Osteocyte (in vitro differentiated cells): ENCODE measurements at regions not wholly inside any gene's neighbourhood (a gene's known extent, or its start where the extent isn't known, plus 50 kb on each side); places are given as distances from the start of the nearest gene placed in this dataset.

Source experiments
- DNase-seq: peaks from one replicate; pipeline ENCODE4 v3.0.0; 2021; ENCODE audit warnings: mixed read lengths; ENCODE audit not compliant: unreplicated experiment; ENCODE audit errors: extremely low spot score
- H3K27ac Mint-ChIP-seq: one replicate; pipeline ENCODE4 v1.8.0; 2021; ENCODE audit warnings: mild to moderate bottlenecking, mixed read lengths; ENCODE audit not compliant: unreplicated experiment
- H3K27me3 Mint-ChIP-seq: one replicate; pipeline ENCODE4 v1.8.0; 2021; ENCODE audit warnings: mixed read lengths; ENCODE audit not compliant: unreplicated experiment
- H3K36me3 Mint-ChIP-seq: one replicate; pipeline ENCODE4 v1.8.0; 2021; ENCODE audit warnings: mixed read lengths; ENCODE audit not compliant: unreplicated experiment
- H3K4me1 Mint-ChIP-seq: one replicate; pipeline ENCODE4 v1.8.0; 2021; ENCODE audit warnings: mixed read lengths; ENCODE audit not compliant: unreplicated experiment
- H3K4me3 Mint-ChIP-seq: one replicate; pipeline ENCODE4 v1.8.0; 2021; ENCODE audit warnings: mild to moderate bottlenecking, moderate library complexity, mixed read lengths; ENCODE audit not compliant: unreplicated experiment
- H3K9me3 Mint-ChIP-seq: one replicate; pipeline ENCODE4 v1.8.0; 2021; ENCODE audit warnings: mixed read lengths; ENCODE audit not compliant: unreplicated experiment
- CTCF ChIP-seq: fragments of 200-600 bp; sonication (generic); IDR thresholded peaks from 2 replicates; pipeline ENCODE4 v1.5.0; 2021; ENCODE audit warnings: antibody characterized with exemption, mild to moderate bottlenecking, moderate library complexity

GRCh38 chr15:95799286-95800200, 531.0 kb upstream of the NR2F2 start:
- no peak for DNase-seq
- Mint-ChIP-seq H3K27ac (peak overlapping the region; percentile 20), H3K36me3 (no peaks in the 10 kb centered on the region), H3K27me3 (no peaks in the 10 kb centered on the region), H3K4me3 (no peak overlapping the region), H3K9me3 (no peaks in the 10 kb centered on the region), H3K4me1 (peaks cover 18% of the 10 kb centered on the region)
- no peak for TF ChIP-seq CTCF

GRCh38 chr15:95804484-95804883, 526.0 kb upstream of the NR2F2 start:
- Mint-ChIP-seq H3K4me3 (no peak overlapping the region), H3K36me3 (peaks cover 6% of the 10 kb centered on the region), H3K4me1 (peaks cover 14% of the 10 kb centered on the region), H3K9me3 (peaks cover 11% of the 10 kb centered on the region), H3K27ac (no peak overlapping the region), H3K27me3 (no peaks in the 10 kb centered on the region)
- DNase-seq: no peak
- TF ChIP-seq CTCF: no peak

- DNase-seq: no peak
- no peak for TF ChIP-seq CTCF
- Mint-ChIP-seq H3K4me1 (peaks cover 19% of the 10 kb centered on the region), H3K27me3 (no peaks in the 10 kb centered on the region), H3K9me3 (no peaks in the 10 kb centered on the region), H3K4me3 (no peak overlapping the region), H3K36me3 (no peaks in the 10 kb centered on the region), H3K27ac (peak overlapping the region; percentile 65)
These were observed 518.0 kb upstream of the NR2F2 start for GRCh38 chr15:95812491-95812890.

GRCh38 chr15:95814908-95815307, 515.6 kb upstream of the NR2F2 start:
- H3K36me3 Mint-ChIP-seq: no peaks in the 10 kb centered on the region
- peaks cover 13% of the 10 kb centered on the region for H3K4me1 Mint-ChIP-seq
- TF ChIP-seq CTCF: no peak
- H3K4me3 Mint-ChIP-seq: no peak overlapping the region
- no peaks in the 10 kb centered on the region for H3K27me3 Mint-ChIP-seq
- DNase-seq: no peak
- no peaks in the 10 kb centered on the region for H3K9me3 Mint-ChIP-seq
- H3K27ac Mint-ChIP-seq: no peak overlapping the region

GRCh38 chr15:95816591-95816990, 513.9 kb upstream of the NR2F2 start:
- Mint-ChIP-seq H3K27me3 (no peaks in the 10 kb centered on the region), H3K4me3 (no peak overlapping the region), H3K36me3 (no peaks in the 10 kb centered on the region), H3K4me1 (peaks cover 11% of the 10 kb centered on the region), H3K9me3 (no peaks in the 10 kb centered on the region), H3K27ac (no peak overlapping the region)
- no peak for TF ChIP-seq CTCF
- DNase-seq: no peak
